Lung (tissue), 12 donors: ENCODE measurements at regions not wholly inside any gene's neighbourhood (a gene's known extent, or its start where the extent isn't known, plus 50 kb on each side); places are given as distances from the start of the nearest gene placed in this dataset. TPM values are rescaled to one million over a fixed set of nuclear protein-coding genes. Genes with fewer than 3 reads are reported as not detected.

Experiments used
- ATAC-seq: fragments of 200-7000 bp; cut with Tn5 transposase; one replicate; pipeline ENCODE4 v1.9.1; 2020; ENCODE audit warnings: moderate number of reproducible peaks; ENCODE audit not compliant: insufficient read depth, low FRiP score
- DNase-seq, 3 donors: peaks; one replicate each; pipeline ENCODE4 v3.0.0-alpha.2; 2013 to 2017
- H3K27ac ChIP-seq, 2 donors: one replicate each; pipeline ENCODE4 v1.5.1; 2013; ENCODE audit warnings: mild to moderate bottlenecking in 2 of 2, moderate library complexity in 2 of 2, control low read depth in 1 of 2, inconsistent platforms in 1 of 2, low read depth in 1 of 2, low read length in 1 of 2
- H3K27me3 ChIP-seq, 3 donors: one replicate each; pipeline ENCODE4 v1.5.1; 2013; ENCODE audit warnings: low read length in 2 of 3; ENCODE audit not compliant: control insufficient read depth in 3 of 3, insufficient read depth in 3 of 3
- H3K36me3 ChIP-seq, 4 donors: one replicate each; pipeline ENCODE4 v1.5.1; 2013; ENCODE audit warnings: low read length in 4 of 4, mild to moderate bottlenecking in 1 of 4, moderate library complexity in 1 of 4; ENCODE audit not compliant: control insufficient read depth in 4 of 4, insufficient read depth in 4 of 4
- H3K4me1 ChIP-seq, 5 donors: one replicate each; pipeline ENCODE4 v1.5.1; 2013; ENCODE audit warnings: low read length in 5 of 5, mild to moderate bottlenecking in 2 of 5, moderate library complexity in 1 of 5; ENCODE audit not compliant: control insufficient read depth in 5 of 5, insufficient read depth in 5 of 5
- H3K4me3 ChIP-seq: one replicate; pipeline ENCODE4 v1.5.1; 2013; ENCODE audit warnings: mild to moderate bottlenecking, control low read depth, moderate library complexity
- H3K9ac ChIP-seq, 2 donors: one replicate each; pipeline ENCODE4 v1.5.1; 2013; ENCODE audit warnings: low read length in 2 of 2, control low read depth in 1 of 2; ENCODE audit not compliant: insufficient read depth in 1 of 2
- H3K9me3 ChIP-seq, 4 donors: one replicate each; pipeline ENCODE4 v1.5.1; 2013; ENCODE audit warnings: low read length in 3 of 4, mild to moderate bottlenecking in 1 of 4, moderate library complexity in 1 of 4; ENCODE audit not compliant: control insufficient read depth in 4 of 4, insufficient read depth in 3 of 4
- CTCF ChIP-seq: IDR thresholded peaks from 2 replicates; pipeline ENCODE4 v1.5.1; 2012; ENCODE audit warnings: mild to moderate bottlenecking; ENCODE audit errors: control extremely low read depth, extremely low read depth
- WGBS, 2 donors: extraction: QIAGEN DNeasy Blood & Tissue Kit; methylation state at CpG; one replicate each; pipeline ENCODE4 v1.1.7; 2013; 5-methylcytosine and 5-hydroxymethylcytosine counted together
- small RNA-seq: library from RNA; depleted of rRNA; stranded (forward); fragments of <200 nt; gene quantifications from one replicate; pipeline ENCODE3, GENCODE V24; 2014; ENCODE audit warnings: low replicate concordance
- donor health status: control.
- donor health status: control.
- donor health status: Bipolar disorder and iron deficiency.
- donor health status: healthy.
- donor health status: DM: yes; HTN: yes; CAD: no.

- Histone ChIP-seq H3K4me3 (no peak overlapping the region), H3K36me3 (no peaks in the 10 kb centered on the region), H3K27ac (no peak overlapping the region), H3K4me1 (no peaks in the 10 kb centered on the region), H3K9me3 (peaks cover 0 to 2% (median 0%) of the 10 kb centered on the region in 4 donors), H3K9ac (no peak overlapping the region), H3K27me3 (peaks cover 0 to 2% (median 0%) of the 10 kb centered on the region in 3 donors)
- no peak for TF ChIP-seq CTCF
- DNase-seq (no peak), ATAC-seq (no peak)
- 73 to 86% methylated on average over 1 of the region's 1 CpG for WGBS, 2 donors
Observed at GRCh38 chr10:107215681-107216080, 51.2 kb upstream of the SORCS1 start.

Small RNA genes lying in the stretch of these regions (small RNA-seq; reads per million reads assigned to genes)
- gene AL390123.1 (not detected), gene RNA5SP326 (not detected), gene RNU5B-6P (0.35 reads per million, percentile 43 among the genes with 10 or more reads in this experiment), gene RNU6-839P (not detected)
